HL-60 (cell line): ENCODE measurements at regions not wholly inside any gene's neighbourhood (a gene's known extent, or its start where the extent isn't known, plus 50 kb on each side); places are given as distances from the start of the nearest gene placed in this dataset.

ENCODE experiments used
- DNase-seq, 2 experiments: peaks; one replicate each; pipeline ENCODE4 v3.0.0-alpha.2; 2010 to 2020; ENCODE audit warnings: low read depth in 1 of 2, low spot score in 1 of 2
- H3K27ac ChIP-seq: fragments of 250-450 bp; sonication (Bioruptor Pico); replicated peaks from 2 replicates; pipeline ENCODE4 v1.5.1; 2020; ENCODE audit warnings: mild to moderate bottlenecking, moderate library complexity
- H3K27me3 ChIP-seq: fragments of 250-450 bp; sonication (Bioruptor Pico); 2 replicates; pipeline ENCODE4 v1.5.1; 2021; ENCODE audit warnings: mild to moderate bottlenecking, moderate library complexity; ENCODE audit not compliant: insufficient read depth, poor library complexity, severe bottlenecking
- H3K4me3 ChIP-seq: replicated peaks from 2 replicates; pipeline ENCODE4 v1.5.1; 2011; ENCODE audit warnings: mild to moderate bottlenecking, control low read depth, low read length; ENCODE audit not compliant: insufficient read depth
- GABPA ChIP-seq: IDR thresholded peaks from 2 replicates; pipeline ENCODE4 v1.6.1; 2012; ENCODE audit warnings: low read depth
- POLR2AphosphoS5 ChIP-seq: IDR thresholded peaks from 2 replicates; pipeline ENCODE4 v1.6.1; 2012; ENCODE audit warnings: low read depth
- REST ChIP-seq: IDR thresholded peaks from 2 replicates; pipeline ENCODE4 v1.6.1; 2012; ENCODE audit warnings: low read depth; ENCODE audit not compliant: insufficient replicate concordance
- SPI1 ChIP-seq: IDR thresholded peaks from 2 replicates; pipeline ENCODE4 v1.6.1; 2012; ENCODE audit warnings: low read depth, mild to moderate bottlenecking, borderline replicate concordance
- TF ChIP-seq, protein P1 (sequence below): IDR thresholded peaks from one replicate; pipeline ENCODE4 v1.5.1; 2011; ENCODE audit warnings: low read length, control low read depth, inconsistent platforms; ENCODE audit not compliant: insufficient read depth

DNA sequence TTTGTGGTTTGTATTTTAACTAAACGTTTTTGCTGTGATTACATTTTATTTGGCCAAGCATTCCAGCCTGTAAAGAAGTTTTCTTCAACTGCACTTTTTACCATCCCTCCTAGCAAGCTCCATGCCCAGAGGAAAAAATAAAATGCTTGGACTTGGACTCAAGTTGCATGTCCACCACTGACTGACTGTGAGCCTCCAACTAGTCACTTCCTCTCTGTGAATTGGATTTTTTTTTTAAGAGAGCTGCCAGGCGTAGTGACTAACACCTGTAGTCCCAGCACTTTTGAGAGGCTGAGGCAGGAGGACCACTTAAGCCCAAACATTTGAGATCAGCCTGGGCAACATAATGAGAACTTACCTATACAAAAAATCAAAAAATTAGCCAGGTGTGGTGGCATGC, 1185.2 kb upstream of the PIK3C3 start:
- H3K27ac ChIP-seq: no peak overlapping the region
- TF ChIP-seq SPI1: no peak
- TF ChIP-seq, protein P1, sequence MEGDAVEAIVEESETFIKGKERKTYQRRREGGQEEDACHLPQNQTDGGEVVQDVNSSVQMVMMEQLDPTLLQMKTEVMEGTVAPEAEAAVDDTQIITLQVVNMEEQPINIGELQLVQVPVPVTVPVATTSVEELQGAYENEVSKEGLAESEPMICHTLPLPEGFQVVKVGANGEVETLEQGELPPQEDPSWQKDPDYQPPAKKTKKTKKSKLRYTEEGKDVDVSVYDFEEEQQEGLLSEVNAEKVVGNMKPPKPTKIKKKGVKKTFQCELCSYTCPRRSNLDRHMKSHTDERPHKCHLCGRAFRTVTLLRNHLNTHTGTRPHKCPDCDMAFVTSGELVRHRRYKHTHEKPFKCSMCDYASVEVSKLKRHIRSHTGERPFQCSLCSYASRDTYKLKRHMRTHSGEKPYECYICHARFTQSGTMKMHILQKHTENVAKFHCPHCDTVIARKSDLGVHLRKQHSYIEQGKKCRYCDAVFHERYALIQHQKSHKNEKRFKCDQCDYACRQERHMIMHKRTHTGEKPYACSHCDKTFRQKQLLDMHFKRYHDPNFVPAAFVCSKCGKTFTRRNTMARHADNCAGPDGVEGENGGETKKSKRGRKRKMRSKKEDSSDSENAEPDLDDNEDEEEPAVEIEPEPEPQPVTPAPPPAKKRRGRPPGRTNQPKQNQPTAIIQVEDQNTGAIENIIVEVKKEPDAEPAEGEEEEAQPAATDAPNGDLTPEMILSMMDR: no peak
- no peak for TF ChIP-seq GABPA
- no peak for TF ChIP-seq REST
- no peak for TF ChIP-seq POLR2AphosphoS5
- no peak for DNase-seq
- no peaks in the 10 kb centered on the region for H3K27me3 ChIP-seq
- H3K4me3 ChIP-seq: no peak overlapping the region

- DNase-seq: no peak
Observed at GRCh38 chr18:40760251-40760650, 1194.8 kb upstream of the PIK3C3 start.

GRCh38 chr18:40754477-40754876, 1200.6 kb upstream of the PIK3C3 start:
- Histone ChIP-seq H3K4me3 (no peak overlapping the region), H3K27me3 (no peaks in the 10 kb centered on the region), H3K27ac (no peak overlapping the region)
- DNase-seq: no peak
- TF ChIP-seq POLR2AphosphoS5 (no peak), SPI1 (no peak), REST (no peak), GABPA (no peak)
- TF ChIP-seq, protein P1: no peak

More at GRCh38 chr18:40760251-40760650, 1194.8 kb upstream of the PIK3C3 start:
- no peaks in the 10 kb centered on the region for H3K27me3 ChIP-seq
- H3K4me3 ChIP-seq: no peak overlapping the region
- no peak for TF ChIP-seq REST
- TF ChIP-seq POLR2AphosphoS5: no peak
- TF ChIP-seq, protein P1: no peak
- no peak for TF ChIP-seq SPI1
- no peak for TF ChIP-seq GABPA
- H3K27ac ChIP-seq: no peak overlapping the region
